HG03025 (cell line): ENCODE measurements at regions not wholly inside any gene's neighbourhood (a gene's known extent, or its start where the extent isn't known, plus 50 kb on each side); places are given as distances from the start of the nearest gene placed in this dataset.

ENCODE experiments used
- ATAC-seq: cut with Tn5 transposase; IDR thresholded peaks from one replicate; pipeline ENCODE4 v1.9.1; 2021; ENCODE audit warnings: mild to moderate bottlenecking, moderate library complexity; ENCODE audit not compliant: unreplicated experiment, low FRiP score

DNA sequence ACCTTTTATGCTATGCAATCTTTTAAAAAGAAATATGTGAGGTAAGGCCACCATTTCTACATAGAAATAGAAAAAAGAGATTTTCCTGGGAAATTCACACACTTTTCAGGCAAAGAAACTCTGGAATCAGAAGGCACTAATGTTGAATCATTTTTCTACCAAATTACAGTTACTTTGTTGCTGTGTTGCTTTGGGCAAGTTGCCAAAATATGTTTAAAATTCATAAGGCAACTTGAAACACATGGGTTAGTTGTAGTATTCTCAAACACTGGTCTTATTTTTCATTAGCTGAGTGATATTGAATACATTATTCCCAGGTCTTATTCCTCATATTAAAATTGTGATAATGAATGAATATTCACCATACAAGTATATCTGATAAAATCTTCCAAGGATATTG, 195.0 kb upstream of the SLITRK1 start:
- no peak for ATAC-seq

DNA sequence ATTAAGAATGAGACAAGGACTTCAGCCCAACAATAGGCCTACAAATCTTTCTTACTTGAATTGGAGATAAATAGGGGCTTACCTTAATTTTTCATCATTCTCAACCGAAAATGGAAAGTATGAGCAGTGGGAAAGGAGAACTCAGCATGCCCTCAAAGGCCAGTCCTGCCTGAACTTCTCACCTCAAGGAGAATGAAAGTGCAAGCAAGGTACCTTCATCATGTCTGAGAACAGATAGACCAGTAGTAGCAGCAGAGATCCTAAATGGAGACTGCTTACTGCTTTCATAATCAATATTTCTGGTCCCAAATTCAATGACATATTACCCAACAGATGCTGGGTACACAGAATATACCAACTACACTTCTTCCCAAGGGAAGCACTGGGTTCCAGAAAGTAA, 194.0 kb upstream of the SLITRK1 start:
- no peak for ATAC-seq

DNA sequence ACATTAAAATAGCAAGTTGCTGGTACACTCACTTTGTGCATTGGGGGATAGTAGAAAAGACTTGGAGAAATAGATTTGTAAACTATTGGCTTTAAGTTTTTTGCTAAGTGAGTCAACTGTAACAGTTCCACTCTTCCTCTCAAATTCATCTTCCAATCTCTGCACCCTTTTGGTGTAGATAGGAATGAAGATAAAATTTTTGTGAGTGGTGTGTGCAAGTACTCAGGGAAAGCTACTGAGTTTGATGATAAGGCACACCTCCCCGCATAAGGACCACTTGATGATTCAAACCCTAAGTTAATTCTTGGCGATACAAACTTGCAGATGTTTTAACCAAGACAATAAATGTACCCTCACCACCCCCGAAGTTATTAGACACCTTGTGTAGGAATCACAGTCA, 168.3 kb upstream of the SLITRK1 start:
- ATAC-seq: no peak

DNA sequence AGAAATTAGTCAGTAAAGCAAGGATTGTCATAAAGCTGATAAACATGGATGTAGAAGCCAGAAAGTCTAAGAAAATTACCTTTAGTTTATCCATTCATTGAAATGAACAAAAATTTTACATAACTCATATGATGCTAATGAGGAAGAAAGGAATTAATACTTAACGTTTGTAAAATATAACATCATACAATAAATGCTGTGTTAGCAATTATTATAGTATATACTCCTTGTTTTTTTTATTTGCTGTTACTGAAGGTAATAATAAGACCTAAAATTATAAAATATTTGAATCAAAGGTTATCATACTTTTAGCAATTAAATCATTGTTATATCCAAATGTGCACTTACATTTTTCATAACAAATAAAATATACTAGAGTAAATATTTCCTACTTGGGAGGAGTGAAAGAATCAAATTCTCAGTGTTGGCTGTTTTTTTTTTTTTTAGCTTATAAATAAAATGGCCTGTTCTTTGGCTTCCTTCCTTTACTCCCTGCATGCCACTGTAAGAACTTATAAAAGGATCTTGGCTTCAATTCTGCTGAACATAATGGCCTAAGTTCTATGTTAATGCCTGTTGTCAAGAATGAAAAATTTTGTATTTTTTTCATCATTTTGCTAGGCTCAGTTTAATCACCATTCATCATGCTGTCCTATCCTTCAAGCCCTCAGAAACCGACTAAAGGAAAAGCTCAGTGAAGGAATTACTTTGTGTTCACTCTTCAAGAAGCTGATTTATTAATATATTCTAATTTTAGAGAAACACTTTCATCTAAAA, 167.4 kb upstream of the SLITRK1 start:
- no peak for ATAC-seq

DNA sequence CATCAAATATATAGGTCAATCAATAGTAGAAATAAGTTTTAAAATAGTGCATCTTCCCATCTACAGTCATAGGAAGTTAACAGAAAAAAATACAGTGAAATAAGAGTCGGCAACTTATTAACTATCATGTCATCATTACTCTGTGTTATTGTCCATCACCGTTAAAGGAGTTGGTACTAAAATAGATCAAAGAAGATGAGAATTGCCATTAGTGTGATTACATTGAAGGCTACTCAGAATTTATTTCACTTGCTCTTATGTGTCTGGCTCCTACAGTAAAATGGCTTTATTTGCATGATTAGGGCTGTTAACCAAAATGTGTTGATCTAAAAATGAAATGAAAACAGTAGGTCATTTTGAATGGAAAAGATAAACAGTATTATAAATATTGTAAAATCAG, 162.5 kb upstream of the SLITRK1 start:
- no peak for ATAC-seq

DNA sequence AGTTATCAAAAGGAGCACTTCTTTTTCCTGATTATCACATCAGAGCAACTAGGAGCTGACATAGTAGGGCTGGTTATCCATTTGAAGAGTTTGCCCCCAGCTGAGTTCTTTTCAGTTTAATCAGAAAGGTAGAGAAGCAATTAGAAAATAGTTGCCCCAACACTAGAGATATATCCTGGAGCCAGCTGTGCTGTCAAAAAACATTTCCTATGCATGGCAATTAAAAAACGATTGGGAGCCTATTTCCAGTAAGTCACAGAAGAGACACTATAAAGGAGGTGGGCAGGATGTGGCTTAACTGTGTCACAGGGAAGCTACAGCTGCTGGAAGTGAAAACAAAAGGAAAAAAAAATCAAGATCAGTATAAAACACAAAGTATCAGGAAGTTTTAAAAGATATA, 155.7 kb upstream of the SLITRK1 start:
- no peak for ATAC-seq

DNA sequence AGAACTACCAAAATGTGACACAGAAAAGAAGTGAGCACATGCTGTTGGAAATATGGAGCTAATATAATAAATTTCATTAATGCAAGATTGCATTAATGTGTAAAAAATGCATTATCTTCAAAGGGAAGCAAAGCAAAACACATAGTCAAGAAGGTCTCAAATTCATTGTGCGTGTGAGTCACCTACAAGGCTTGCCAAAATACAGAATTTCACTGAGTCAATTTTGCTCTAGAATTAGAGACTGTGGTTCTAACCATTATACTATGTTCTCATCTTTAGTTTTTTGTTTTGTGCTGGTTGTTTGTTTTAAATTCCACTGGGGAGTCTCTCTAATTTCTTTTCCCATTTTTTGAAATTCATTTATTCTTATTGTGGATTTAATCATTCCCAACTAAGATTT, 149.8 kb upstream of the SLITRK1 start:
- no peak for ATAC-seq

DNA sequence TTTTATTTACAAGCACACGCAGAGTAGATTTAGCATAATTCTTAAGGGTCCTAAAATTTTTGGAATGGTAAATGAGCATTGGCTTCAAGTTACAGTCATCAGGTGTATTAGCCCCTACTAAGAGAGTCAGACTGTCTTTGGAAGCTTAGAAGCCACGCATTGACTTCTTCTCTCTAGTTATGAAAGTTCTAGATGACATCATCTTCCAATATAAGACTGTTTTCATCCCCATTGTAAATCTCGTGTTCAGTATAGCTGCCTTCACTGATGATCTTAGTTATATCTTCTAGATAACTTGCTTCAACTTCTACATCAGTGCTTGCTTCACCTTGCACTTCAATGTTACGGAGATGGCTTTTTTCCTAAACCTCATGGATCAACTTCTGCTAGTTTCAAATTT, 148.8 kb upstream of the SLITRK1 start:
- no peak for ATAC-seq

DNA sequence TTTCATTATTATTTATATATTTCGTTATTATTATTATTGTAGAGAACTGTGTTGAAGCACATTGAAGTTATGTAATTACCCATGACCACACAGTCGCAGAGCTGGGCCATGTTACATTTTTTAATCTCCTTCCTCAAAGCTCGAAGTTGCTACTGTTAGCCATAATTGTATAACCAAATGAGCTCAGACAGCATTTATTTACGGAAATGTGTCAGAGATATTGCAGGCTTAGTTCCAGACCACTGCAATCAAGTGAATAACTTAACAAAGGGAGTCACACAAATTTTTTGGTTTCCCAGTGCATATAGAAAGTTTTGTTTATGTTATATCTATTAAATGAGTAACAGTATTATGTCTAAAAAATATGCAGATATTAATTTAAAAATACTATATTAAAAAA, 147.1 kb upstream of the SLITRK1 start:
- no peak for ATAC-seq

DNA sequence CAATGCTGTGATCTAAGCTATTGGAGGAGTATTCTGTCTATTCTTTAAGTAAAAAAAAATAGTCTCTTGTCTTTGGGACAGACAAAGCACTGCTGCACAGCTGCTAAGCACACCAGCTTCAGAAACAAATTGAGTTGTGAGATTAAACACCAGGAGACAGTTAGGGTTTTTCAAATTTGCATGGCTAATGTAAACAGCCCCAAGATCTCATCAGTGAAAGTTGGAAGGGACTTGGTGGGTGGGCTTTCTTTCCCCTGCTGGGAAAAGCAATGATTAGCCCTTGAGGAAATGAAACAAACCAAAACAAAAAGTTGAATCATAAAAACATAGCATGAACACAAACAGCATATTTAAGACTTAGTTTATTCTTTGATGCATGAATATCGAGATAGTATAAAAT, 143.6 kb upstream of the SLITRK1 start:
- ATAC-seq: no peak

DNA sequence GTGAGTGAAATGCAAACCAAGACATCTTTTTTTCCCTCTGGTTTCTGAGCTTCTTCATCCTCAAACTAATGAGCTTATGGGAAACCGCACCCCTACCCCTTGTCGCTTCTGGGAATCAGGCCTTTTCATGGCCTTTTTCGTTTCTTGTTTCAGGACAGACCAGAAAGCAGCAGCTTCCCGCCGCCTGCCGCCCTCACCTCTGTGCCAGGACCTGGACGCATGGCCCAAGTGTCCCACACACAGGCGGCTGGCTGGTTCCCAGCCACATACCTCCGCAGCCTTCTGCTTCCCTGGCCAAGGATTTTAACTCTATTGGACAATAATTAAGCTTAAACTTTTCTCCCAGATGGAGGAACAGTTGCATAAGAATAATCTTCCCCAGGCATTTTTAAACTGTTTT, 114.1 kb upstream of the SLITRK1 start:
- ATAC-seq: no peak

DNA sequence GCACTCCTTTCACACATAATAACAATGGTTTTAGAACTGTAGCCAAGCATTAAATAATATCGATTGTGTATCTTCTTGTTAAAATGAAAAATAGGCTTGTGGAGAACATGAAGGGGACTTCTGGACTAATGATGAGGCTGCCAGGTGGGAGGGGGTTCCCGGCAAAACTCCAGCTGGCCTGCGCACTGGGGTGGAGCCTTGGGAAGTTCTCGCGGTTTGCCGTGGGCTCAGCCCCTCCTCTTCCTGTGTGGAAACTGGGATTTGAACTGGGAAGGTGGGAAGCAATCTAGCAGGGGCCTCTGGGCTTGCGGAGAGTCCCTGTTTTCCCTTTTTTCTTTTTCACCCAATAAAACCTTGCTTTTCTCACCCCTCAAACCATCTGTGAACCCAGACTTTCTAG, 113.7 kb upstream of the SLITRK1 start:
- ATAC-seq: no peak

DNA sequence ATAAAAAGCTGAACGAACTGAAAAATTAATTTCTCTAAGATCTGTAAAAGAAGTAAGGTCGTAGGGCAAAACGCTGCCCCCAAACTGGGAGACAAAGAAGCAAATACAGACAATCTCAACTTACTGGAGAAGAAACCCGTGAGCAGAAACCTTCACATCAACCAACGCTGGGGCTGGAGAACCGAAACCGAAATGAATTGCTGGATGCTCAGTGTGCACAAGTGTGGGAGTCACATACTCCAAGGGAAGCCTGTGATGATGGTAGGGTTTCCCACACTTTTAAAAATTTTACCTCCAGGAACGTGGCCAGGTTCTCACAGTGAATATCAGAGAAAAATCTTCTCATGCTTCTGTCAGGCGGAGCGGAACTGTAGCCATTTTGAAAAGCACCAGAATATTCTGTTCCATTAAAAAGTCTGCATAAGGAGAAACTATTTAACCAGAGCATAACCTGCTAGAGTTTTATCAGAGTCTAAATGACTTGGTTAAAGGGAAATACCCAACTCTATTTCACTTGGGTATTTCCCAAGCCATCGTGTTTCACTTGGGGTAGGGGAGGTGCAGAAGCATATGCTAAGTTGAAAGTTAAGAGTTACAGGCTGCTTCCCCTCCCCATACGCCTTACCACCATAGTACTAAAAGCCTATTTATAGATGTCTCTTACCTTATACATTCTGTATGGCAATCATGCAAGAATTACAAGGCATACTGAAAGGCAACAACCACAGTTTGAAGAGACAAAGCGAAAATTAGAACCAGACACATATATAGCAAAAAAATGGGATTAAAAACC, 110.5 kb upstream of the SLITRK1 start:
- ATAC-seq: no peak

DNA sequence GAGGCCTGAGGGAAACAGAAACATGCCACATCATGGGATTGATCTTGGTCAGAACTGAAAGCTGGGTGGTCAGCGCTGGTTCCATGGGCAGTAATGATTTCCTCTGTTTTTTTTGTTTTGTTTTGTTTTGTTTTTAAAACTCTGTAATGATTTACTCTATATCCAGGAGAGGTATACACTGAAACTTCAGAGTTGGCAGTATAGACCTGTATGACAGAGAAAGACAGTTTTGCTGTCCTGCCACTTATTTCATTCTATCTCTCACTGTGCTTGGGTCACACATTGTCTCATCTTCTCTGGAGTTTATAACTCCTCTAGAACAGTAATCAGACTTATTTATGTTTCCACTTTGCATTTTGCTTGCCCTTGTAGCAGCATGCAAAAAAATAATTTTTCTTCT, 105.1 kb upstream of the SLITRK1 start:
- ATAC-seq: no peak

DNA sequence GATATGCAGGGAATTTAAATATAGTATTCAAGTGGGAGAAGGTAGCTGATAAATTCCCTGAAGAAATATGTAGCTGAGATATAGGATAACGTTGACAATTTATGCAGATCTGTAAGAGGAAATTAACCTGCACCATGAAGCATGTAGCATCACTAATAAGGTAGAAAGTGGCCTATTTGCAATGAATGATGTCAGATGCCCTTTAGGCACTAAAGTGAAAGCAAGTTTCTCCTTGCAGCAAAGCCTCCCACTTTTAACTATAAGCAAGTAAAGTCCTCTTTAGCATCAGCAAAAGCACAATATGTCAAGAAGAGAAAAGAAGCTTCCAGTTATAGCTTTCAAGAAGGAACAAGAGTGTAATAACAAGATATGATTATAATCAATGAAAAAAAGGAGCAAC, 102.5 kb upstream of the SLITRK1 start:
- no peak for ATAC-seq

DNA sequence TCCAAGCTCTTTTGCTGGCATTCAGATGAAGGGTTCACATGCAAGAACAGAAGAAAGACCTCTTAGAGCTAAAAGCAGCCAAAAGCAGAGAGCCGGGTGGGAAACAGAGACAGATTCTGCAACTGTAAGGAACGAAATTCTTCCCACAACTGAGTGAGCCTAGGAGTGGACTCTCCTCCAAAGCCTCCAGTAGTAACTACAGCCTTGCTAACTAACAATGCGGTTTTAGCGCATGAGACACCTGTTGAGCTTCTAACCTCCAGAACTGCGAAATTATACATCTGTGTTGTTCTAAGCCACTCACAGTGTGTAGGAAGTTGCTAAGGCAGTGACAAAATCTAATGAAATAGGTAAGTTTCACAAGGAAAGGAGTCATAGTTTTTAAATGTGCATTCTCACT, 98.1 kb upstream of the SLITRK1 start:
- ATAC-seq: no peak

DNA sequence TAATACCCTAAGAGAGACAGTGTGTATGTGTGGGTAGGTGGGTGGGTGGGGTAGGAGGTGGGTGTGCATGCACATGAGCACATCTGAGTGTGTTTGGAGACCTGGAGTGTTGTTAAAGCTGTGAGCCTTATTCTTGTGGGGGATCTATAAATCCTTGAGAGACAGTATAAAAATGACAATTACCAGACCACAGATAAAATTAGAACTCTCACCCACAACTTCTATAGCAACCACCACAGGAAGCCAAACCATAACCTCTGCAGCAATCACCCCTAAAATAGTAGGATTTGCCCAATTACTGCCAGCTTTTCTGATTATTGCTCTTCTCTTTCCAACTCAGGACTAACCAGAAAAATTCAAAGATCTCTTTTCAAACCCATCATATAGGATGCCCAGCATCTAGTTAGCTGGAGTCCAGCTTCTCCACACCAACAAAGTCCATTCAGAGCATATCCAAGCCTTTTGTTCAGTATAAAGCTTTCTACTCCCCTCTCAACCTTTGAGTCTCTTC, 93.4 kb upstream of the SLITRK1 start:
- ATAC-seq: no peak

DNA sequence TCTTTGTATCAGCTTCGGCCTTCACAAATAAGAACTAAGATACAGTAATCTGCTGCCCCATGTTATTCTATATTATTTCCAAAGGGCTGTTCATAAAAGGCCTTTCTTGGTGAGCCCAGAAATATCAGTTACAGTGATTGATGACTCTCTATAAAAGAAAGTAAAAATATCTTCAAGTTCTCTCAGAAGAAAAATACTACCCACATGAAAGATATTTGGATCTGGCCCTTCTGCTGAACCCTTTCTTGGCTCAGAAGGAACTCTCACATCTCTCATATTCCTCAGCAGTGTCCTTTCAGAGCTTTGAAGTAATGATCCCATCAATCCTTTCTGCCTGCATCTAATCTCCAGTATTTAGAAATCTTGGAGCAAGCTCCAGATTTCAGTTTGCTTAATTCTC, 76.3 kb upstream of the SLITRK1 start:
- no peak for ATAC-seq

DNA sequence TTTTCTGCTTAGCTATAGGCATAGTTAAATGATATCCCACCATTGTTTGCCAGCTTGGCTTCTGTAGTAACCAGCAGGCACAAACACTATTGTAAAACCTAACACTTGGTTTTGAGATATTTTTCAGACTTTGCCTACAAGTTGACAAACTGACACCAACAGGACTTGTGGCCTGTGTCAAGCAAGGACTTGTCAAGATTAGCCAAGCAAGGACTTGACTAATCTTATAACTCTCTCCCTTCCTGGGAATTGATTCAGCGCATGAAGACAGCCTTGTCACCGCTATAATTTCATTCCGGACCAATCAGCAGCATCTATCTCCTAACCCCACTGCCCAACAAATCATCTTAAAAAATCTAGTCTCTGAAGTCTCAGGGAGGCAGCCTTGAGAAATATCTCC, 72.7 kb upstream of the SLITRK1 start:
- no peak for ATAC-seq

DNA sequence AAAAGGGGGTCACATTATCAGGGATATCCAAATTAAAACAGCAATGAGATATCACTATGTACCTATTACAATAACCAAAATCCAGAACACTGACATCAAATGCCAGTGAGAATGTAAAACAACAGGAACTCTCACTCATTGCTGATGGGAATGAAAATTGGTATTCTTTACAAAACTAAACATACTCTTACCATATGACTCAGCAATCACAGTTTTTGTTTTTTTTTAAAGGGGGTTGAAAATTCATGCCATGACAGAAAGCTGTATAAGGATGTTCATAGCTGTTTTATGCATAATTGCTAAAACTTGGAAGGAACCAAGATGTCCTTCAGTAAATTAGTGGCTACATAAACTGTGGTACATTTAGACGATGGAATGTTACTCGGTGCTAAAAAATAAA, 71.6 kb upstream of the SLITRK1 start:
- ATAC-seq: no peak

DNA sequence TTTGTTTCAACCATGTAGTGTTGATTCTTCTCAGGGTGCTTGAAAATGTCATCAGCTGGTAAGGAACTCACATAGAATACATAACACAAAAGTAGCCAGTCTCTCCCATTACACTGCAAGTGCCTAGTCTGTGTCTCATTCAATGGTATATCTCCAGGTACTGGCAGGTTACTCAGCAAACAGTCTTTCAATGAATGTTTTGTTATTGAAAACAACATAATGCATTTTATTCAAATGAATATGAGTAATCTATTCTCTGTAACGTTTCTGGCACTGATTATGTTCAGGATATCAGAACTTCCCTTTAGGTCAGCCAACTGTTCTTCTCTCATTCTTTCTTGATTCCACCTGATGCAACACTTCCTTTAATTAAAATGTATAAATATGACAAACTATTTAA, 68.0 kb upstream of the SLITRK1 start:
- no peak for ATAC-seq
